Heart right ventricle (tissue), 16 donors: ENCODE measurements at regions not wholly inside any gene's neighbourhood (a gene's known extent, or its start where the extent isn't known, plus 50 kb on each side); places are given as distances from the start of the nearest gene placed in this dataset.

Experiments
- ATAC-seq, 8 donors: fragments of 200-7000 bp; cut with Tn5 transposase; one replicate each; pipeline ENCODE4 v1.9.1; 2020; ENCODE audit warnings: mild to moderate bottlenecking in 8 of 8, moderate library complexity in 8 of 8, moderate number of reproducible peaks in 1 of 8
- DNase-seq, 2 donors: peaks; one replicate each; pipeline ENCODE4 v3.0.0-alpha.2; 2020
- H3K27ac ChIP-seq, 10 donors: fragments of 200-600 bp; sonication (generic) in 2 of 10; one replicate each; pipeline versions ENCODE4 v1.5.0 to v1.8.0; 2020 to 2022; ENCODE audit warnings: mild to moderate bottlenecking in 3 of 10
- H3K27me3 ChIP-seq, 7 donors: fragments of 200-600 bp; one replicate each; pipeline ENCODE4 v1.8.0; 2021 to 2022; ENCODE audit warnings: mild to moderate bottlenecking in 2 of 7
- H3K36me3 ChIP-seq, 9 donors: fragments of 200-600 bp; sonication (generic) in 1 of 9; one replicate each; pipeline versions ENCODE4 v1.5.0 to v1.8.0; 2020 to 2022; ENCODE audit warnings: mild to moderate bottlenecking in 2 of 9
- H3K4me1 ChIP-seq, 9 donors: fragments of 200-600 bp; sonication (generic) in 1 of 9; one replicate each; pipeline versions ENCODE4 v1.5.0 to v1.8.0; 2020 to 2022; ENCODE audit warnings: mild to moderate bottlenecking in 4 of 9
- H3K4me3 ChIP-seq, 10 donors: fragments of 200-600 bp; sonication (generic) in 2 of 10; one replicate each; pipeline versions ENCODE4 v1.5.0 to v1.8.0; 2020 to 2022; ENCODE audit warnings: mild to moderate bottlenecking in 7 of 10, moderate library complexity in 2 of 10
- H3K9me3 ChIP-seq, 11 donors: fragments of 200-600 bp in 10 of 11; sonication (generic) in 2 of 11; one replicate each; pipeline versions ENCODE4 v1.5.0 to v1.8.0; 2013 to 2022; ENCODE audit warnings: mild to moderate bottlenecking in 2 of 11, control low read depth in 1 of 11, moderate library complexity in 1 of 11
- CTCF ChIP-seq, 9 donors: fragments of 200-600 bp; sonication (generic) in 2 of 9; IDR thresholded peaks; one replicate each; pipeline versions ENCODE4 v1.5.0 to v1.8.0; 2021 to 2022; ENCODE audit warnings: antibody characterized with exemption in 9 of 9, mild to moderate bottlenecking in 5 of 9, moderate library complexity in 1 of 9
- WGBS, 2 donors: extraction: QIAGEN DNeasy Blood & Tissue Kit; methylation state at CpG; one replicate each; pipeline ENCODE4 v1.1.7; 2013; ENCODE audit warnings: inconsistent platforms in 1 of 2; 5-methylcytosine and 5-hydroxymethylcytosine counted together
- intact Hi-C, 10 donors: fragments of 100-400 bp; cut with DNase I; formaldehyde crosslinking; loops; one replicate each; pipeline versions ENCODE4 v1.11.1 to v1.14.2; 2022
- donor health status: Arrhythmogenic right ventricular cardiomyopathy.
- donor health status: ischemic (EF 13 %, LVEDD 7.1; RV severe dilation, severe dysfunction).
- donor health status: healthy with polysubstance abuse.
- donor health status: DM: no; HTN: yes; CAD: no.
- donor health status: DM: no; HTN: no; CAD: no.
- donor health status: ischemic (EF 25% LVEDD 6.9; RV normal size, moderate dysfunction).
- donor health status: ischemic (EF 25% LVEDD 5.7; RV mildly dilated, moderate dysfunction).
- donor health status: healthy.
- donor health status: DM: yes; HTN: yes; CAD: no.
- donor health status: Ischemic cardiomyopathy.
- donor health status: ischemic (EF 35%, LVEDD 5.7; RV mildly dilated, moderate dysfunction).
- donor health status: nonischemic (EF 11% LVEDD 7.7; RV severe dilation, severe dysfunction).
- donor health status: DM: yes; HTN: yes; CAD: no.
- donor health status: PGD.
- donor health status: ischemic (EF 29% LVEDD 5.4; RV normal size, mild dysfunction).
- donor health status: nonischemic (EF 23%, LVEDD 6.1; RV moderate dilation, normal function).

- peaks cover 0 to 19% (median 0%) of the 10 kb centered on the region in 7 donors for H3K27me3 ChIP-seq
- H3K9me3 ChIP-seq, result peaks cover 0 to 24% (median 6%) of the 10 kb centered on the region in 11 donors
- no peaks in the 10 kb centered on the region for H3K4me1 ChIP-seq
- H3K4me3 ChIP-seq, result no peak overlapping the region
- WGBS, 2 donors, result 77 to 78% methylated on average over 4 of the region's 4 CpGs
- DNase-seq (no peak), ATAC-seq (no peak)
- intact Hi-C loops, result no loop called here
- H3K36me3 ChIP-seq, result no peaks in the 10 kb centered on the region
- no peak for TF ChIP-seq CTCF (IDR thresholded peaks at IDR 0.05)
- no peak overlapping the region for H3K27ac ChIP-seq
Measured at GRCh38 chr3:127059072-127059471, 76.2 kb downstream of the PLXNA1 start.

GRCh38 chr3:127061641-127062040 is 78.7 kb downstream of the PLXNA1 start:
- ATAC-seq (no peak), DNase-seq (no peak)
- no peak for TF ChIP-seq CTCF (IDR thresholded peaks at IDR 0.05)
- Histone ChIP-seq H3K36me3 (no peaks in the 10 kb centered on the region), H3K27ac (no peak overlapping the region), H3K9me3 (peaks cover 0 to 19% (median 6%) of the 10 kb centered on the region in 11 donors), H3K4me1 (no peaks in the 10 kb centered on the region), H3K27me3 (peaks cover 0 to 20% (median 0%) of the 10 kb centered on the region in 7 donors), H3K4me3 (no peak overlapping the region)
- 33 to 43% methylated on average over 6 of the region's 6 CpGs for WGBS, 2 donors
- intact Hi-C loops, result no loop called here

GRCh38 chr3:127062926-127063325 is 80.0 kb downstream of the PLXNA1 start:
- H3K36me3 ChIP-seq, result no peaks in the 10 kb centered on the region
- H3K4me1 ChIP-seq, result no peaks in the 10 kb centered on the region
- 64 to 65% methylated on average over 13 of the region's 13 CpGs for WGBS, 2 donors
- ATAC-seq (no peak), DNase-seq (no peak)
- intact Hi-C loops, result no loop called here
- TF ChIP-seq CTCF (IDR thresholded peaks at IDR 0.05), result no peak
- H3K9me3 ChIP-seq, result peaks cover 0 to 11% (median 0%) of the 10 kb centered on the region in 11 donors
- H3K27me3 ChIP-seq, result peaks cover 0 to 30% (median 7%) of the 10 kb centered on the region in 7 donors
- no peak overlapping the region for H3K27ac ChIP-seq
- no peak overlapping the region for H3K4me3 ChIP-seq

- ATAC-seq, result no peak
- TF ChIP-seq CTCF (IDR thresholded peaks at IDR 0.05), result no peak
Measured at GRCh38 chr3:127063916-127064315, 81.0 kb downstream of the PLXNA1 start.

More at GRCh38 chr3:127063916-127064315, 81.0 kb downstream of the PLXNA1 start:
- Histone ChIP-seq H3K4me1 (no peaks in the 10 kb centered on the region), H3K27me3 (peaks cover 0 to 38% (median 7%) of the 10 kb centered on the region in 7 donors), H3K9me3 (peaks cover 0 to 11% (median 0%) of the 10 kb centered on the region in 11 donors), H3K27ac (no peak overlapping the region), H3K36me3 (no peaks in the 10 kb centered on the region), H3K4me3 (no peak overlapping the region)
- intact Hi-C loops, result no loop called here
- WGBS, 2 donors, result 89 to 92% methylated on average over 4 of the region's 4 CpGs
- no peak for DNase-seq
